GM18870 (cell line): ENCODE measurements at regions not wholly inside any gene's neighbourhood (a gene's known extent, or its start where the extent isn't known, plus 50 kb on each side); places are given as distances from the start of the nearest gene placed in this dataset.

Experiments used
- ATAC-seq: cut with Tn5 transposase; IDR thresholded peaks from one replicate; pipeline ENCODE4 v1.9.1; 2021; ENCODE audit warnings: moderate library complexity; ENCODE audit not compliant: unreplicated experiment

GRCh38 chr4:33323393-33323792 lies 2603.2 kb downstream of the PCDH7 start:
- ATAC-seq: no peak

GRCh38 chr4:33334416-33334815 lies 2614.2 kb downstream of the PCDH7 start:
- no peak for ATAC-seq

GRCh38 chr4:33339762-33340161 lies 2619.6 kb downstream of the PCDH7 start:
- no peak for ATAC-seq

DNA sequence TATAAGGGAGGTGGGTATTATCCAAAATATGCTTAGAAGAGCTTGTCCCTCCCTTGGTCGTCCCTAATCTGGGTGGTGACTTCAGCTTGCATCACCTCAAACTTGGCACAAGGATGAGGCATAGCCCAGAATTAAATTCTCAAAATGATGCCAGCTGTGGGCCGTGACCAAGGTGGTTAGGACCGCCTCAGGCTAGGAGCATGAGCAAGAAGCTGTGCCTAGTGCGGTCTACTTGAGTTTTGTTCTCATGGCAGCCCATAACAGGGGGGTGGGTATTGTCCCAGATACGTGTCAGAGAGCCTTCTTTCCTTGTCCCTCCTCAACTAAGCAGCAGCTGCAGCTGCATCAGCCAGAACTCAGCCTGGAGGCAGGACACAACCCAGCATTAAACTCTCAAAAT lies 2620.0 kb downstream of the PCDH7 start:
- ATAC-seq: no peak

- no peak for ATAC-seq
These were observed 2629.2 kb downstream of the PCDH7 start for GRCh38 chr4:33349376-33349775.

DNA sequence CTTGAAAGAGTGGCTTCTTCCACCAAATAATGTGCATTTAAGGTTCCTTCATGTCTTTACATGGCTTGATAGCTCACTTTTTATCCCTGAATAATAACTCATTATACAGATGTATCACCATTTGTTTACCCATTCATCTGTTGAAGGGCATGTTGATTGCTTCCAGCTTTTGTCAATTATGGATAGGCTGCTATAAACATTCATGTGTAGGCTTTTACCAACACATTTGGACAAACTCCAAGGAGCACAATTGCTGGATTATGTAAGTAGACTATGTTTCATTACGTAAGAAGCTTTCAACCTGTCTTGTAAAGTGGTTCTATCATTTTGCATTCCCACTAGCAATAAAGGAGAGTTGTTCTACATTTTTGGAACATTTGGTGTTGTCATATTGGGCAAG lies 2637.0 kb downstream of the PCDH7 start:
- no peak for ATAC-seq

DNA sequence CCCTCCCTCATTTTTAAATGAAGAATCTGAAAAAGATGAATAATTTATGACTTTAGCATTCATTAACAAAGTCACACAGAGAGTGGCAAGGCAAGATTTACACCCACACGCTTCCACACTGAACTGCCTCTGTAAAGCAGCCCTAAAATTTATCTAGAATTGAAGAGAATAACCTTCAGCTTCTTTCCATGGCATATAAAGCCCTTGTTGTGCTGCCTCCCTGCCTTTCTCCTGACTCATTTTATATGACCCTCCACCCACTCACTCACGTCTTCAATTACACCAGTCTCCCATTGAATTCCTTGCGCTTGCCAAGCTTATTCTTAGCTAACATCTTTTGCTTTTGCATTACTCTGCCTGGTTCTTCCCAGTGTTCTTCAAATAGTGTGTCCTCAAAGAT lies 2649.3 kb downstream of the PCDH7 start:
- no peak for ATAC-seq

DNA sequence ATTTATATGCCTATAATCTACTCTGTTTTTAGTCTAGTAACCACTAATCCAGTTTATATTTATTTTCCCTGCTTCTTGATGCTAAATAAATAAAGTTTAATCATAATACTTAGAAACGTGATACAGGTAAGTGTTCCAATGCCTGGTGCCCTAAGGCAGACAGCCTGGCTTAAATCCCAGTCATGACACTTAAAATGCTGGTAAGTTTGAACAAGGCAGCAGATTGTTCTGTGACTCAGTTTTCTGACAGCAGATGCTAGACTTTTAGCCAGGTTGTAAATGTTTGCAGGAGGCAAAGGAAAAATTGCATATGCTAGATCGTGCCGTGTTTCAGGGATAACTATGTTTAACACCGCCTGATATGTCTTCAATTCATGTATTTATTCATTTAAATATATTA lies 2661.6 kb downstream of the PCDH7 start:
- no peak for ATAC-seq

- no peak for ATAC-seq
These were observed 2666.6 kb downstream of the PCDH7 start for GRCh38 chr4:33386764-33387163.

- ATAC-seq: no peak
These were observed 2670.8 kb downstream of the PCDH7 start for GRCh38 chr4:33390976-33391375.

DNA sequence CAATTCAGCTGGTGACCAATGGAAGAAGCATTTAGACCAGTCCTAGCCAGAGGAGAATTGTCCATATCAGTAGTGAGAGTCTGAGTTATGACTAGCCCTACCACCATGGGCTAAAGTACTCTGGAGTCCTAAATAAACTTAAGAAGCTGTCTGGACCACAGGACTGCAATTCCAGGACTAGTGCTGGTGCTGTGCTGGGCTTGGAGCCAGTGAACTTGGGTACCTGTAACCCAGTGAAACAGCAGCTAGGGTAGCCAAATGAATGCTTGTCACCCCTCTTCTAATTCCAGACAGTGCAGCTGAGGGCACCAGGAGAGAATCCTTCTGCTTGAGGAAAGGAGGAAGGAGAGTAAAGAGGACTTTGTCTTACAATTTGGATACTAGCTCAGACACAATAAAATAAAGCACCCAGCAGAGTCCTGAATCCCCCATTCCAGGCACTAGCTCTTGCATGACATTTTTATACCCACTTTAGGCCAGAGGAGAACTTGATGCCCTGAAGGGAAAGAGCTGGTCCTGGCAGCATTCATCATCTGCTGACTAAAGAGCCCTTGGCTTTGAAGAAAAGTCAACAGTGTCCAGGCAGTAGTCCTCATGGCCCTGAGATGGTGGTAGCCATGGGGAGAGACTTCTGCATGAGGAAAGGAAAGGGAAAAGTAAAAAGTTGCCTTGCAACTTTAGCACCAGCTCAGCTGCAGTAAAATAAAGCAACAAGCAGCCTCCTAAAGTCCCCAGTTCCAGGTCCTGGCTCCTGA lies 2675.7 kb downstream of the PCDH7 start:
- no peak for ATAC-seq

- ATAC-seq: no peak
These were observed 2680.3 kb downstream of the PCDH7 start for GRCh38 chr4:33400504-33400903.

- no peak for ATAC-seq
These were observed 2687.3 kb downstream of the PCDH7 start for GRCh38 chr4:33407496-33407895.

- ATAC-seq: no peak
These were observed 2691.0 kb downstream of the PCDH7 start for GRCh38 chr4:33411182-33411581.

DNA sequence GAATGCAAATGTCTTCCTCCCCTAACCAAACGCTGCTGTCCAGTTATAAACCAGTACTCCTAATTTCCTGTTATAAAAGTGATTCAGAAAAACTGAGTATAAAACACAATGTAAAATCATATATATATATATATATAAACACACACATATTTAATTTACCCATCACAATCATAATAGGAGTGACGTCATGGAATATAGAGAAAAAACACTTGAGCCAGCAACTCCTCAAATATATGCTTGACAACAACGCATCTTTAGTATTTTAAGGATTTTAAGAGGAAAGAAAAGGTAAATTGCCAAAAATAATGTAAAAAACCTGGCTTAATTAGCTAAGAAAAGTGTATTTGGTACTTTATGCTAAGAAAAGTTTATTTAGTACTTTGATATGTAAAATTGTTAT lies 2701.7 kb downstream of the PCDH7 start:
- no peak for ATAC-seq

- ATAC-seq: no peak
These were observed 2702.5 kb downstream of the PCDH7 start for GRCh38 chr4:33422656-33423055.

DNA sequence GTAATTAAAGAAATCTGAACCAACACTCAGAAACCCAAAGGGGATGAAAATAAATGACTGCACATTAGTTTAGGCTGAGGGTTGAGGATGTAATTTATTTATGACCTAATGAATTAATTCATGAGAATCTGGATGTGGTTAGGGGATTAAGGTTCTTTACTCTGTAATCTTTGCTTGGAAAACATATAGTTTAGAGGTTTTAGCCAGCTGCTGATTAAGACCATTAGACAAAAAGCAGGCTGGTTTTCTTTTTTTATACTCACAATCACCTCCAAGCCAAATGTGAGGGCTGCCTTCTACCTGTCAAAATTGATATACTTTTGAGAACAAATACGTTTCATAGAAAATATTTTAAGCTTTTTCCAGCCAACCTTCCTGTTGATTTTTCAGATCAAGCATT lies 2705.8 kb downstream of the PCDH7 start:
- ATAC-seq: no peak

- ATAC-seq: no peak
These were observed 2707.5 kb downstream of the PCDH7 start for GRCh38 chr4:33427676-33428075.

DNA sequence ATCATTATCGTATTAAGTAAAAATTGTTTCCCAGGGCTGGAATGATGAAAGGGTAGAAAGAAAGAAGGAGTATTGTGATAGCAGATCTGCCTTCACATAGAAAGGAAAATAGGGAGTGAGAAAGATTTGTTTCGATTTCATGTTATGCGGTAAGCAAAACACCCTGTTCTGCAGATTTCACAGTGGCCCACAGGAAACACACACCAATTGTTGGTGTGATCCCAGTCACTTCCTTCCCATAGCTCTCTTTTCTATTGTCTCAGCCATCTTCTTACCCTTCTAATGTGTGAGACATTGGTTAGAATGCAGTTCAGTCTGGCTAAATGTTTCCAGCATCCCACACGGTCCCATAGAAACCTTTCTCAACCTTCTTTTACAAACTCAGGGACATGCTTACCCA lies 2709.8 kb downstream of the PCDH7 start:
- ATAC-seq: no peak

DNA sequence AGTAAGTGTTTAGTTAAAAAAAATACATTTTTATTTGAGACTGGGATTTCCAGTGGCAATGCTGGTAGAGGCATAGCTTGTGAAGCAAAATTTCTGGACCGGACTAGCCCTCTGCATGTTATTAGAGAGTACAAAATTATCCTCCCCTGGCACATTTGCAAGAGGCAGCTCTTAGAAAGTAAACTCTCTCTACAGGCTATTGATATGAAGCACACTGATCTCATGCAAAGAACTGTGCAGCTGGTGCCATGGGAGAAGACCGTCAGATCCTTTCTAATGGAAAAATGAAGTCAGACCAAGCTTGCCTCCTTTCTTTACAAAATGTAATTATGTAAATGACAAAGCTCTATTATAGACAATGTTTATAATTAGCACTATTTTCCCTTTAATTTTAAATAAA lies 2717.2 kb downstream of the PCDH7 start:
- no peak for ATAC-seq

DNA sequence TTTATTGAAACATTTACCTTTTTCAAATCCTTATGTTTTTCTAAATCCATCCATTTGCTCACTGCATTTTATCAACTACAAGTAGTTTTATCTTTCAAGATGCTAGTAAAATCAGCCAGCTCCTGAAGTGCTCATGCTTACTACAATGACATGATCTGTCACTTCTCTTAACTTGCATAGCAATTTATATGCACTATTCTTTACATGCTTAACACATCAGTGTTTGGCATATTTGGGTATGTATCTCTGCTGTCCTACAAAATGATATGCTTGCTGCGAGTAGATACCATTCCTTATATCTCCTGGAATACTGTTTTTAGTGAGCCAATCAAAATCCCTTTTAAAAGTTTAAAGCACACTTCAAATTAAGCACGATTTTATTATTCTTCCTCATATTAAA lies 2726.8 kb downstream of the PCDH7 start:
- ATAC-seq: no peak

GRCh38 chr4:33448948-33449347 lies 2728.8 kb downstream of the PCDH7 start:
- ATAC-seq: no peak

DNA sequence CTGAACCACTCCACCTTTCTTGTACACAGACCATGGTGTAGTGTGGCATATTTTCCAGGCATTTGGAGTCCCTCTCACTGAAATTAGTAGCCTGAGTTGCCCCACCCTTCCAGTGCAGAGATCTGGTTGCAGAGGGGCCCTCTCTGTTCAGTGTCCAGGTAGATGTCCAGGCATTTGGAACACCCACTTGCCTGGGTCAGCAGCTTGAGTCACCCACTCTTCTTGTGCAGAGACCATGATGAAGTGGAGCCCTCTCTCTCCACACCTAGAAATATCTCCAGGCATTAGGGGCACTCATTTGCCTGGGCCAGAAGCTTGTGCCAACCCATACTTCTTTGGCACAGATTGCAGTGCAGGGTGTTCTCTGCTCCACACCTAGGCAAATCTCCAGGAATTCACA lies 2733.3 kb downstream of the PCDH7 start:
- ATAC-seq: no peak
